ENCODE measurements at regions not wholly inside any gene's neighbourhood (a gene's known extent, or its start where the extent isn't known, plus 50 kb on each side); places are given as distances from the start of the nearest gene placed in this dataset.

DNA sequence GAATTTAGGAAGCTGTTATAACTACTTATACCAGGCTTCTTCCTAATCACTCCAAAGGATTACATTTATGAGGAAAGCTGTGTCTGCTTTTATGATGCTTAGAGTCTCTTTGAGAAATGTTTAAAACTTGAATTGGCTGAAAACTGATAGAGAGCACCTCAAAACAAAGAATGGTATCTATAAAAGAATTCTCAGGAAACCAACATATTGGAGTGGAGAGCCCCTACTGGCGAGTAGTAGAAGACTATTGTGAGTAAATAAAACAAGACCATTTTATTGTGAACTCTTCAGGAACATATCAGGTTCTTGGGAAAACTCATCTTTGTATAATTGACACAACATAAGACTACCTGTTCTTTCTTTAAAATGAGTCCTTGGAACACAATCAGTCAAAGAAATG lies 578.6 kb downstream of the RERGL start:
- TF ChIP-seq, protein P1, sequence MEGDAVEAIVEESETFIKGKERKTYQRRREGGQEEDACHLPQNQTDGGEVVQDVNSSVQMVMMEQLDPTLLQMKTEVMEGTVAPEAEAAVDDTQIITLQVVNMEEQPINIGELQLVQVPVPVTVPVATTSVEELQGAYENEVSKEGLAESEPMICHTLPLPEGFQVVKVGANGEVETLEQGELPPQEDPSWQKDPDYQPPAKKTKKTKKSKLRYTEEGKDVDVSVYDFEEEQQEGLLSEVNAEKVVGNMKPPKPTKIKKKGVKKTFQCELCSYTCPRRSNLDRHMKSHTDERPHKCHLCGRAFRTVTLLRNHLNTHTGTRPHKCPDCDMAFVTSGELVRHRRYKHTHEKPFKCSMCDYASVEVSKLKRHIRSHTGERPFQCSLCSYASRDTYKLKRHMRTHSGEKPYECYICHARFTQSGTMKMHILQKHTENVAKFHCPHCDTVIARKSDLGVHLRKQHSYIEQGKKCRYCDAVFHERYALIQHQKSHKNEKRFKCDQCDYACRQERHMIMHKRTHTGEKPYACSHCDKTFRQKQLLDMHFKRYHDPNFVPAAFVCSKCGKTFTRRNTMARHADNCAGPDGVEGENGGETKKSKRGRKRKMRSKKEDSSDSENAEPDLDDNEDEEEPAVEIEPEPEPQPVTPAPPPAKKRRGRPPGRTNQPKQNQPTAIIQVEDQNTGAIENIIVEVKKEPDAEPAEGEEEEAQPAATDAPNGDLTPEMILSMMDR (IDR thresholded peaks at IDR 0.05) = peak; percentile 26; the same call in 1 of the 3 replicates
- TF ChIP-seq POLR2A (IDR thresholded peaks at IDR 0.05; ENCODE audit: low read length) = no peak
- TF ChIP-seq JUN (IDR thresholded peaks at IDR 0.05) = no peak
- TF ChIP-seq, protein P2, sequence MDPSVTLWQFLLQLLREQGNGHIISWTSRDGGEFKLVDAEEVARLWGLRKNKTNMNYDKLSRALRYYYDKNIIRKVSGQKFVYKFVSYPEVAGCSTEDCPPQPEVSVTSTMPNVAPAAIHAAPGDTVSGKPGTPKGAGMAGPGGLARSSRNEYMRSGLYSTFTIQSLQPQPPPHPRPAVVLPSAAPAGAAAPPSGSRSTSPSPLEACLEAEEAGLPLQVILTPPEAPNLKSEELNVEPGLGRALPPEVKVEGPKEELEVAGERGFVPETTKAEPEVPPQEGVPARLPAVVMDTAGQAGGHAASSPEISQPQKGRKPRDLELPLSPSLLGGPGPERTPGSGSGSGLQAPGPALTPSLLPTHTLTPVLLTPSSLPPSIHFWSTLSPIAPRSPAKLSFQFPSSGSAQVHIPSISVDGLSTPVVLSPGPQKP (IDR thresholded peaks at IDR 0.05; ENCODE audit: low read depth, low read length) = no peak
- no peak for TF ChIP-seq HOXB13 (CRISPR knock-in tag; IDR thresholded peaks at IDR 0.05; ENCODE audit: low read depth)
- no peak for TF ChIP-seq CHD2 (IDR thresholded peaks at IDR 0.05; ENCODE audit: low read length, partially characterized antibody)
- TF ChIP-seq RAD21 (conservative IDR thresholded peaks at IDR 0.05 in 1 of 2, IDR thresholded peaks at IDR 0.05 in 1 of 2) = peak; percentile 16 to 19; a peak in 1 of 5 replicates
- TF ChIP-seq, protein P3, sequence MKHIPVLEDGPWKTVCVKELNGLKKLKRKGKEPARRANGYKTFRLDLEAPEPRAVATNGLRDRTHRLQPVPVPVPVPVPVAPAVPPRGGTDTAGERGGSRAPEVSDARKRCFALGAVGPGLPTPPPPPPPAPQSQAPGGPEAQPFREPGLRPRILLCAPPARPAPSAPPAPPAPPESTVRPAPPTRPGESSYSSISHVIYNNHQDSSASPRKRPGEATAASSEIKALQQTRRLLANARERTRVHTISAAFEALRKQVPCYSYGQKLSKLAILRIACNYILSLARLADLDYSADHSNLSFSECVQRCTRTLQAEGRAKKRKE (CRISPR knock-in tag; IDR thresholded peaks at IDR 0.05; ENCODE audit: low read depth) = no peak
- TF ChIP-seq MAZ (IDR thresholded peaks at IDR 0.05; ENCODE audit: borderline replicate concordance, low read depth, low read length) = no peak
- no peak for TF ChIP-seq SMC3 (IDR thresholded peaks at IDR 0.05)
